ENCODE measurements at regions not wholly inside any gene's neighbourhood (a gene's known extent, or its start where the extent isn't known, plus 50 kb on each side); places are given as distances from the start of the nearest gene placed in this dataset.

DNA sequence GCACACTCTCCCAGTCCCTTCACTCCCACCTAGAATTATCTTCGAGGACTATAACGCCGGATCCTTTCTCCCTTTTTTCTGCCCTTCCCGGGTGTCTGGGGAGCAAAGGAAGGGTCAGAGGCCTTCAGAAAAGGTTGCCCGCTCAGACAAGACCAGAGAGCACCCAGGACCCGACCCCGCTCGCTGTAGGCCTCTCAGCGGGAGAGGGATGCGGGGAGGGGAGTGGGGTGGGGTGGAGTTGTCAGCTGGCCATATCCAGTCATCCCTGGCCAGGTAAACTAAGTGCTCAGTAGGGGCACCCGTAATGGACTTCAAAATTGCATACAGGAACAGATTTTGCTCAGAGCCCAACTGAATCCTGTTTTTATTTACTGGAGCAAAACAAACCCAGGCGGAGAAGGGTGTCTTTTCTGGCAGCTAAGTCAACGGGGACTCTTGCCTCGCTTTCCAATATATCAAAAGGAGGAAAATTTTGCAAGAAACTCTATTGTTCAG lies 65.0 kb downstream of the NOL4 start:
- DNase-seq (ENCODE audit: low read depth): no peak
- H3K4me3 ChIP-seq (ENCODE audit: low read depth, low read length): no peak overlapping the region
- TF ChIP-seq, protein P1, sequence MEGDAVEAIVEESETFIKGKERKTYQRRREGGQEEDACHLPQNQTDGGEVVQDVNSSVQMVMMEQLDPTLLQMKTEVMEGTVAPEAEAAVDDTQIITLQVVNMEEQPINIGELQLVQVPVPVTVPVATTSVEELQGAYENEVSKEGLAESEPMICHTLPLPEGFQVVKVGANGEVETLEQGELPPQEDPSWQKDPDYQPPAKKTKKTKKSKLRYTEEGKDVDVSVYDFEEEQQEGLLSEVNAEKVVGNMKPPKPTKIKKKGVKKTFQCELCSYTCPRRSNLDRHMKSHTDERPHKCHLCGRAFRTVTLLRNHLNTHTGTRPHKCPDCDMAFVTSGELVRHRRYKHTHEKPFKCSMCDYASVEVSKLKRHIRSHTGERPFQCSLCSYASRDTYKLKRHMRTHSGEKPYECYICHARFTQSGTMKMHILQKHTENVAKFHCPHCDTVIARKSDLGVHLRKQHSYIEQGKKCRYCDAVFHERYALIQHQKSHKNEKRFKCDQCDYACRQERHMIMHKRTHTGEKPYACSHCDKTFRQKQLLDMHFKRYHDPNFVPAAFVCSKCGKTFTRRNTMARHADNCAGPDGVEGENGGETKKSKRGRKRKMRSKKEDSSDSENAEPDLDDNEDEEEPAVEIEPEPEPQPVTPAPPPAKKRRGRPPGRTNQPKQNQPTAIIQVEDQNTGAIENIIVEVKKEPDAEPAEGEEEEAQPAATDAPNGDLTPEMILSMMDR (IDR thresholded peaks at IDR 0.05; ENCODE audit: insufficient read depth, low read length): no peak

DNA sequence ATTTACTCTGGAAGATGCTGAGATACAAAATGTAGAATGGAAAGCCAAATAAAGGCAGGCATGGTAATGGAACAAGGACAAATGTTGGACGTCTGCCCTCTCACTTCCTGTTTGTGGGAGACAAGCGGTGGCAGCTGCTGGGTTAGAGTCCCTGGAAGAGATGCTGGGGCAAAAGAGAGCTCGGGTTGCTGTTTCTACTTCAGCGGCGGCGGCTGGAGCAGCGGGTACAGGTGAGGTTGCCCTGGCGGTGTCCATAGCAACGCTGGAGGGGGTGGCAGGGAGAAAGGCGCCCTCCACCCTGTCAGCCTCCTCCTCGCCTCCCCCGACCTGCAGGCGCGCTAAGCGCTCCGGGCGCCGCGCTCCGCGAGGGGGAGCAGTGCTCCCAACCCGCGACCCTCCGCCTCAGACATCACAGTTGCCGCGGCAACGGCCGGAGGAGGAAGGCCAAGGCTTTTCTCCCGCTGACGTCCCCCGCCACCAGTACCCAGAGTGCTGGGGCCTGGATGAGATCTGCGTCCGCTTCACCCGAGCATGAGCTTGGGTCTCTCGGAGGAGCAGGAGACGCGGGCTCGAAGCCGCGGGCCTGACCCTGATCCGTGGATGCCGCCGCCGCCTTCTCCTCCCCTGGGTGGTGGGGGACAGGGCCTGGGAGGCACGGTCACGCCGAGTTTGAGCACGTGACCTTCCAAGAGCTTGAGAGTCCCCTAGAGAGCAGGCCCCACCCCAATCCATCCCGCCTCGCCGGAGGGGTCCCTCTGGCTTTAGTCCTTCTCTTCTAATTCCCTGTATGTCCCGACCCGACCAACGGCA lies 65.6 kb downstream of the NOL4 start:
- DNase-seq (ENCODE audit: low read depth): no peak
- H3K4me3 ChIP-seq (ENCODE audit: low read depth, low read length): peak overlapping the region; percentile 17
- TF ChIP-seq, protein P1 (IDR thresholded peaks at IDR 0.05; ENCODE audit: insufficient read depth, low read length): peak; percentile 19

DNA sequence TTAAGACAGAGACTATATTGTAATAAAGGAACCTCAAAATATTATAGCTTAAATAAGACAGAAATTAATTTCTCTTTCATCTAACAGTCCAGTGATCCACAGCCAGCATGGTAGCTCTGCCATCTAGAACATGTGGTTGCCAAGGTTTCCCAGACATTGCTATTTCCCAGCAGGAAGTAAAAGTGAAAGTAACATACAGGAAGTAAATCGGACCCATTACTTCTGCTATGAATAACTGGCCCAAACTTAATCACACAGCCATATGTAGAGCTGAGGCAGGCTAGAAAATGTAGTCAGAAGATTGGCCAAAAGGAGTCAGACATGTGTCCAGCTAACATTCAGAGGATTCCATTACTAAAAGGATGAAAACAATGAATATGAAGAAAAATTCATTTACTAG lies 71.0 kb downstream of the NOL4 start:
- TF ChIP-seq, protein P1 (IDR thresholded peaks at IDR 0.05; ENCODE audit: insufficient read depth, low read length): no peak
- peak; percentile 29 for DNase-seq (ENCODE audit: low read depth)
- peak overlapping the region; percentile 29 for H3K4me3 ChIP-seq (ENCODE audit: low read depth, low read length)

DNA sequence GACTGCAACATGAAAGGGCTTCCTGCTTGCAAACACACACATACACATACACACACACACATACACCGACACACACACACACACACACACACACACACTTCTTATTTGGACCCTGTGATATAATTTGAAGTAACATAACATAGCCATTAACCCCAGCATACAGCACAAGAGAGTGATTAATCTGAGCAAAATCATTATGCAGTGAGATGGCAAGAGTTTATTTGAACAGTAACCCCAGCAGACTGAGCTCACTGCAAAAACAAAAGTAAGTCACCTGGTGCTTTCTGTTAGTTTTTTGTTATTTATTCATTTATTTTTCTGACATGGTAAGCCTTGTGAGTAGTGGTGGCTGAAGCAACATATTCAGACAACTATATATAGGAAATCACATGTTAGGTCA lies 93.7 kb downstream of the NOL4 start:
- no peak for DNase-seq (ENCODE audit: low read depth)
- H3K4me3 ChIP-seq (ENCODE audit: low read depth, low read length): no peak overlapping the region
- TF ChIP-seq, protein P1 (IDR thresholded peaks at IDR 0.05; ENCODE audit: insufficient read depth, low read length): no peak

DNA sequence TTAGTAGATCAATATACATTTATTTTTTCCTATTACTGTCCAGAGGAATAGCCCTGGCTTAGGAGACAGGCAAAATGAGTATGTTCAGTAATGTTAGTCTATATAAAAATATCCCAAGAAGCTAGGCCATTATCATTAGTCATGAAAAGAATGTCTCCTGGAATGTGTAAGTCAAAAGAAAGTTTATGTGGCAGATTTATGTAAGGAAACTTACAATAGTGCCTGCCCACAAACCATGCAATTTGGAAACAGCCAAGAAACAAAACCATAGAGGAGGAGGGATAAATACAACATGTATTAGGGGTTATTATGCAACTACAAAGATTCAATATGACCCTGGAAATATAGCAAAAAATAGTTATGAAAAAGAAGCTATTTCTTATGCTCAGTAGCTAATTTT lies 96.3 kb downstream of the NOL4 start:
- peak; percentile 7 for DNase-seq (ENCODE audit: low read depth)
- no peak overlapping the region for H3K4me3 ChIP-seq (ENCODE audit: low read depth, low read length)
- TF ChIP-seq, protein P1 (IDR thresholded peaks at IDR 0.05; ENCODE audit: insufficient read depth, low read length): no peak

DNA sequence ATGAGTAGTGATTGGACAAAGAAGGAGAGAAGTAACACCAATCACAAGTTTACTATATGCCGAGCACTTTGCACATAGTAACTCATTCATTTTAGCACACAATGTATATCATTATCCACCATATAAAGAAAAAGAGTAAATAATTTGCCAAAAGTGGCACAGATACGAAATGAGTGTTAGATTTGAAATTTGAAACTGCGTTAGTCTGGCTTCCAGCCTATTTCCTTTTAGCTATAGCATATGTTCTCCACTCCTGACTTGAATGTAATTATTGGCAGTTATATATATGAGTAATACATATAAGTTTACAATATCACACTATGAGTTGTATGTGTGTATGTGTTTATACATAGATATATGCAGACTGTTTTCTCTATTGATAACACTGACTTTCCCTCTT lies 98.6 kb downstream of the NOL4 start:
- TF ChIP-seq, protein P1 (IDR thresholded peaks at IDR 0.05; ENCODE audit: insufficient read depth, low read length): no peak
- H3K4me3 ChIP-seq (ENCODE audit: low read depth, low read length): no peak overlapping the region
- no peak for DNase-seq (ENCODE audit: low read depth)
